HG02571 (cell line): ENCODE measurements at regions not wholly inside any gene's neighbourhood (a gene's known extent, or its start where the extent isn't known, plus 50 kb on each side); places are given as distances from the start of the nearest gene placed in this dataset.
"Not testable (repeated sequence)": the region's sequence is repeated elsewhere in the genome, so short reads cannot be mapped to it uniquely, and the experiment has no call there.

Experiments used
- ATAC-seq: cut with Tn5 transposase; IDR thresholded peaks from one replicate; pipeline ENCODE4 v1.9.1; 2021; ENCODE audit warnings: mild to moderate bottlenecking, moderate library complexity; ENCODE audit not compliant: unreplicated experiment

DNA sequence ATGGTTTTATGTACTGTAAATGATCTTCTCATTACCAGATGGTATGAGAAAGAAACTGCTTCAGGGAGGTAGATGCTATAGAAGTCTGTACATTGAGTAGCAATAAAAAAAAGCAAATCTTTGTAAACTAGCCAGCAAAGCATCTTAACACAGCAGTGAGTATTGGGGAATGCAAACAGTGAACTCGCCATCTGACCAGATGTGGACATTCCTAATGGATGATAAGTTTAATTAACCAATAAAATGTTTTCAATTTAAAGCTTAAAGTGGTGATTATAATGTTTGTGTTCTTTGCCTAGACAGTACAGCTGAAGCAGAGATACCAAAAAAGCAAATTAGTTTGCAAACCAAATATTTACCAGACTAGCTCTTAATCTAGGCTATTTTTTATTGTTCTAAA lies 1144.2 kb downstream of the FAT4 start:
- no peak for ATAC-seq

GRCh38 chr4:126465341-126465740 lies 1150.6 kb downstream of the FAT4 start:
- no peak for ATAC-seq

DNA sequence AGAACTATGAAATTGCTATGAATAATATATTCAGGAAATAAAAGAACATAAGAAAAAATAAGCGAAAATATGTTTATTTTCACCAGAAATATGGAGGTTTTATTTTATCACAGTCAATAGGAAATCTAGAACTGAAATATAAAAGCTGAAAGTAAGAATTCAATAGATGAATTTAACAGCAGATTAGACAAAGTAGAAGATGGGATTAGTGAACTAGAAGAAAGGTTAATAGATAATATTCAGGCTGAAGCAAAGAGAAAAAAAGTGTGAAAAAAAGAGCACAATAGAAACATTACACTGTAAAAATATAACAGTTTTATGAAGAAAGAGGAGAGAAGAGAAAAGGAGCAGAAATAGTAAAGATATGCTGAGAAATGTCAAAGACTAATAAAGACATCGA lies 1152.1 kb downstream of the FAT4 start:
- ATAC-seq, result no peak

DNA sequence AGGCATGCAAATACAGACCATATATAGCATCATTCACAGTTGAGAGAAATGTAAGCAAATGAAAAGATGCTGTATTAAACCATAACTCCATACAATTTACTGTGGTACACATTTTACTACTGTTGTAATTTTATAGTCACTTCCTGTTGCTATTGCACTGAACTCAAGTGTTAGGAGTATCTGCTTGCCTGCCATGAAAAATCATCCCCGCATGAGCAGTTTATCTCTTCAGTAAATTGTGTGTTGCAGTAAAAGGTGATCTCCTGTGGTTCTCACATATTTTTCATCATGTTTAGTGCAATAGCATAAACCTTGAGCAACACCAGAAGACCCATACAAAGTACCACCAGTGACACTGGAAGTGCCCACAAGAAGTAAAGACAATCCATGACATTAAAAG lies 1153.4 kb downstream of the FAT4 start:
- no peak for ATAC-seq

DNA sequence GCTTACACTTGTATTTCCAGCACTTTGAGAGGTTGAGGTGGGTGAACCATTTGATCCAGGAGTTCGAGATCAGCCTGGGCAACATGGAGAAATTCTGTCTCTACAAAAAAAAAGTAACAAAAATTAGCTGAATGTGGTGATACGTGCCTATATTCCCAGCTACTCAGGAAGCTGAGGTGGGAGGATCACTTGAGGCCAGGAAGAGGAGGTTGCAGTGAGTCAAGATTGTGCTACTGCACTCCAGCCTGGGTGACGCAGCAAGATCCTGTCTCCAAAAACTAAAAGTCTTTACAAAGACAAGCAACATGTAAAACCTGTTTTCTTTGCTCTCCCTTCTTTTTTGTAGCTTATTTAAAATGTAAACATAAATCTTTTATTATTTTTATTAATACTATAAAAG lies 1156.1 kb downstream of the FAT4 start:
- no peak for ATAC-seq

- no peak for ATAC-seq
Observed at GRCh38 chr4:126475730-126476129, 1157.0 kb upstream of the INTU start.

DNA sequence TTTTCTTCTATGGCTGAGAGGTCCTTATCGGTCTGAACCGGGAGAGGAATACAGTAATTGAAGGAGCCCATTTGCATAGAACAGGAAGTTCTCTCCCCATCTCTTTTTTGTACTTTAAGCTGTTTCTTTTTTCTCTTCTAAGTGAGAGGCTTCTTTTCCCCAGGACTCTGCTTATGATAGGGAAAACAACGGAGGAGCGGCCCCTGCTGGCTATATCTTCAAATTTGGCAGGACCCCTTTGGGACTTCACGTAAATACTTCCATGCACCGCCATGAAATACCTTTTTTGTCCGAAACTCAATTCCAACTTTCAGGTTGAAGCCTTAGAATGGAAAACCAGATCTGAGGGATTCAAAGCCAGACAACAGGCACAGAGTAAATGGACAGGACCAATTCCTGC lies 1153.0 kb upstream of the INTU start:
- no peak for ATAC-seq

DNA sequence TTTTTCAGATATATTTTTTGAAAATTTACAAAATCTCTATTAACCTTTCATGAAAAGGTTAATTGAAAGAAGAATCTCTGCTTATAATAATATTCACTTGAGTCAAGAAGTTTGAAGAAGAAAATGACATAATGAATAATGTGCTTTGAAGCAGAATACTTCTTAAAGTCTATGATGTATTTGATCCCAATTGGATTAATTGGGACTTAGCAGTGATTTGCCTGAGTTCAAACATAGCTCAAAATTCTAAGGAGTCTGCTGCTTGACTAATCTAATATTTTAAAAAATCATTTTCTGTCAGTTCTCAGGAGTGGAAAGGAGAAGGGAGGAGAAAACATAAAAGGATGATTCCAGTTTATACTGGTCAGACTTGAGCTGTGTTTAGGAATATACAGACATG lies 1150.4 kb upstream of the INTU start:
- ATAC-seq, result no peak

GRCh38 chr4:126486377-126486776 lies 1146.4 kb upstream of the INTU start:
- ATAC-seq, result no peak

GRCh38 chr4:126489826-126490463 lies 1142.8 kb upstream of the INTU start:
- no peak for ATAC-seq

DNA sequence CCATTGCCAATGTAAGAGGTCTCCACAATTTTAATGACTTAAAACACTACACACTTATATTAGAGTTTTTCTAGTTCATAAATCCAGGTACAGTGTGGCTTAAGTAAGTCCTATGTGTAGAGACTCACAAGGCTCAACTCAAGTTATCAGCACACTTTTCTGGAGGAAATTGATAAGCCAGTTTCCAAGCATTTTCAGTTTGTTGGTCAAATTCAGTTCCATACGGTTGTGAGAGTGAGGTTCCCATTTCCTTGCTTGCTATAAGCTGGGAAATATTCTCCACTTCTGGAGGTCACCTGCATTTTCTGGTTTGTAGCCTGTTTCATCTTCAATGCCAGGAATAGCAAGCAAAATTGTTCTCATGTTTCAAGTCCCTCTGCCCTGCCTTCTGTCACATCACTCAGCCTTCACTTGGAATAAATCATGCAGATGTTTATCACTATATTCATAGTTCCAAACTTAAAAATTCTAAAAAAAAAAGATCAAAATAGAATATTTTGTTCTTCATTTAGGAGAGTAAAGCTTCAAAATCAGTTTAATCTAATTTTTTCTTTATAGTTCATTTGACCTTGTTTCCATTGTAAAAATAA lies 1137.5 kb upstream of the INTU start:
- no peak for ATAC-seq

GRCh38 chr4:126512979-126513378 lies 1119.8 kb upstream of the INTU start:
- ATAC-seq, result no peak

DNA sequence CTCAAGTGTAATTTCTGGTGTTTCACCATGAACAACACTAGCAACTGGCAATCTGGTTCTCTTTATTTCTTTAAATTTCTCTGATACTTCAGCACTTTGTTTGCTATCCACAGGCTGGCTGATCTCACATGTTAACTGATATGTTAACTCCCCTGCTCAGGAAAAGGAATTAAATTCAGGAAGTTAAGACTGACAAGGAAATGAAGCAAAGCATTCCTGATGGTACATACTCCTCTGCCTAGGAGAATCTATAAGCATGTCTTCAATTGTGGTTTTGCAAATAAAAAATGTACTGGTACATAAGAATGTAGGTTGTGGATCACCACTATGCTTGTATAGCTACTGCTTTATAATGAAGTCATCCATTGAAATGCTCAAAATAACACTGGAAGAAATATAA lies 1119.2 kb upstream of the INTU start:
- ATAC-seq, result no peak

DNA sequence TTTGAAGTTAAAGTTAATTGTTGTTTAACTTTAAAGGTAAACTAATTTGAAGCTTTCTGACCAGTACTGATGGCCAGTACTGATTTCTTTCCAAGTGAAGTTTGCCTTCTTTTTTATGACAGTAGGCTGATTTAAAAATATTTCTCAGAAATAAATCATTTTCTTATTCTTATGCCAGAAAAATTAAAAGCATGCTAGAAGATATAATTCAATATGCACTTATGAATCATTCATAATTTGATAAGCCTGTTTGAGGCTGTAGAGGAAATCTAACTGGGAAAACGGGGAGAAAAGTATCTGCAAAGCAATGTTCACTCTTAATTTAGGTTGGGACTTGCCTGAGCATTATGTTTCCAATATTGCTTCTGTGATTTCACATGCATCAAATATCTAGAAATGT lies 1112.0 kb upstream of the INTU start:
- no peak for ATAC-seq

- ATAC-seq, result not testable (repeated sequence)
Observed at GRCh38 chr4:126525400-126525799, 1107.4 kb upstream of the INTU start.

DNA sequence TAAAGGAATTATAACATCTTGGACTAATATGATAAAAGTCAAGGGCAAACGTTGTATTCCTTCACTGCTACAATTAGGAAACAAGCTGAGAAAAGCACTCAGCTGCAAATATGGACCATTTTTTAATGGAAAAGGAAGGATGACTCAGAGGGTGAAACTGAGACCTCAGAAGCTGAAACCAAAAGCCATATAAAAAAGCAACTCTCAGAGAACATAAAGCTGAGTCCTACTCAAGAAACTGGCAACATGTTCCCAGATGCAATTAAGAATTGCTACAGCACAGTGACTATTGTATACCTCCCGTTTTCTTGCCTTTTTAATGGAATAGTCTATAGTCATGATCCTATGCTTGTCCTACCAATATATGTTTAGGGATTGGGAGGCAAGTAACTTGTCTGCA lies 1106.4 kb upstream of the INTU start:
- ATAC-seq, result no peak

- ATAC-seq, result no peak
Observed at GRCh38 chr4:126529997-126530396, 1102.8 kb upstream of the INTU start.

- no peak for ATAC-seq
Observed at GRCh38 chr4:126530996-126531585, 1101.7 kb upstream of the INTU start.

- no peak for ATAC-seq
Observed at GRCh38 chr4:126532527-126532926, 1100.2 kb upstream of the INTU start.

GRCh38 chr4:126533146-126533805 lies 1099.5 kb upstream of the INTU start:
- no peak for ATAC-seq

- ATAC-seq, result no peak
Observed at GRCh38 chr4:126539771-126540170, 1093.0 kb upstream of the INTU start.

- ATAC-seq, result no peak
Observed at GRCh38 chr4:126541820-126542219, 1090.9 kb upstream of the INTU start.
